Gastroesophageal sphincter (tissue), 3 donors: ENCODE measurements at regions not wholly inside any gene's neighbourhood (a gene's known extent, or its start where the extent isn't known, plus 50 kb on each side); places are given as distances from the start of the nearest gene placed in this dataset.

Source experiments
- POLR2A ChIP-seq, 2 donors: fragments of 450-650 bp; IDR thresholded peaks; one replicate each; pipeline ENCODE4 v1.6.1; 2017; ENCODE audit warnings: antibody characterized with exemption in 2 of 2, mild to moderate bottlenecking in 2 of 2, moderate library complexity in 1 of 2
- POLR2AphosphoS5 ChIP-seq: sonication (generic); formaldehyde crosslinking; IDR thresholded peaks from one replicate; pipeline ENCODE4 v1.6.1; 2017; ENCODE audit warnings: antibody characterized with exemption
- TF ChIP-seq, protein P1 (sequence below), 4 experiments: fragments of 200-600 bp in 2 of 4; fragments of 450-650 bp in 2 of 4; sonication (generic) in 1 of 4; IDR thresholded peaks; one replicate each; pipeline ENCODE4 v1.5.1; 2017 to 2019; ENCODE audit warnings: antibody characterized with exemption in 4 of 4, mild to moderate bottlenecking in 2 of 4, moderate library complexity in 2 of 4

DNA sequence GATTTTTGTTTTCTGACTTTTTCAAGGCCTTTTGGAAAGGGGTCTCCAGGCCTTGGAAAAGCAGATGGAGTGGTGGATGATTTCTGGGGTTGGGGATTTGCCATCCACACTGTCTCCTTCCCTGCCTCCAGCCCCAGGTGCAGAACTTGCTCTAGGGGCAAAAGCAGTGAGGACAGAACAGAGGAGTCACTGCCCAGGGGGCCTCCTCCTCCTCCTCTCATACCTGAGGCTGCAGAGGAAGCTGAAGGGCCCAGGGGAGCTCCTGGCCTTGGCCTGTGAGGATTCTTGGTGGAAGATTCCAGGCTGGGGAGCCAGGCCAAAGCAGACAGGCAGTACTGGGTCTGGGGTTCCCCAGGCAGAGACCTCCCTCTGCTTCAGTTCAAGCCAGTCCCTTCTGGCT is 52.3 kb upstream of the URI1 start:
- TF ChIP-seq, protein P1, sequence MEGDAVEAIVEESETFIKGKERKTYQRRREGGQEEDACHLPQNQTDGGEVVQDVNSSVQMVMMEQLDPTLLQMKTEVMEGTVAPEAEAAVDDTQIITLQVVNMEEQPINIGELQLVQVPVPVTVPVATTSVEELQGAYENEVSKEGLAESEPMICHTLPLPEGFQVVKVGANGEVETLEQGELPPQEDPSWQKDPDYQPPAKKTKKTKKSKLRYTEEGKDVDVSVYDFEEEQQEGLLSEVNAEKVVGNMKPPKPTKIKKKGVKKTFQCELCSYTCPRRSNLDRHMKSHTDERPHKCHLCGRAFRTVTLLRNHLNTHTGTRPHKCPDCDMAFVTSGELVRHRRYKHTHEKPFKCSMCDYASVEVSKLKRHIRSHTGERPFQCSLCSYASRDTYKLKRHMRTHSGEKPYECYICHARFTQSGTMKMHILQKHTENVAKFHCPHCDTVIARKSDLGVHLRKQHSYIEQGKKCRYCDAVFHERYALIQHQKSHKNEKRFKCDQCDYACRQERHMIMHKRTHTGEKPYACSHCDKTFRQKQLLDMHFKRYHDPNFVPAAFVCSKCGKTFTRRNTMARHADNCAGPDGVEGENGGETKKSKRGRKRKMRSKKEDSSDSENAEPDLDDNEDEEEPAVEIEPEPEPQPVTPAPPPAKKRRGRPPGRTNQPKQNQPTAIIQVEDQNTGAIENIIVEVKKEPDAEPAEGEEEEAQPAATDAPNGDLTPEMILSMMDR (IDR thresholded peaks at IDR 0.05) = no peak
- no peak for TF ChIP-seq POLR2AphosphoS5
- TF ChIP-seq POLR2A (IDR thresholded peaks at IDR 0.05) = no peak
